H1 (cell line): ENCODE measurements at regions not wholly inside any gene's neighbourhood (a gene's known extent, or its start where the extent isn't known, plus 50 kb on each side); places are given as distances from the start of the nearest gene placed in this dataset.

Source experiments
- BCL11A ChIP-seq, 2 experiments: IDR thresholded peaks; one replicate each; pipeline ENCODE4 v1.6.1; 2011; ENCODE audit warnings: low read depth in 2 of 2, low read length in 2 of 2, mild to moderate bottlenecking in 2 of 2
- CEBPB ChIP-seq: IDR thresholded peaks from 2 replicates; pipeline ENCODE4 v1.6.1; 2012; ENCODE audit warnings: low read depth, low read length
- CREB1 ChIP-seq: IDR thresholded peaks from 2 replicates; pipeline ENCODE4 v1.6.1; 2012; ENCODE audit warnings: inconsistent platforms
- MAFK ChIP-seq: IDR thresholded peaks from 2 replicates; pipeline ENCODE4 v1.6.1; 2012; ENCODE audit warnings: low read depth, mild to moderate bottlenecking, improper control_type of control experiment, low read length
- POLR2AphosphoS5 ChIP-seq: IDR thresholded peaks from 2 replicates; pipeline ENCODE4 v1.6.1; 2011; ENCODE audit warnings: low read depth, low read length
- SUZ12 ChIP-seq: fragments of 200-600 bp; sonication (generic); IDR thresholded peaks from 2 replicates; pipeline ENCODE4 v1.6.1; 2012; ENCODE audit warnings: mild to moderate bottlenecking, inconsistent platforms, low read length, moderate library complexity, mixed read lengths
- TBP ChIP-seq: IDR thresholded peaks from 2 replicates; pipeline ENCODE4 v1.6.1; 2011; ENCODE audit warnings: low read depth, low read length, improper control_type of control experiment
- TEAD4 ChIP-seq: IDR thresholded peaks from 2 replicates; pipeline ENCODE4 v1.6.1; 2012; ENCODE audit warnings: low read depth, low read length, inconsistent platforms, mixed read lengths
- TF ChIP-seq, protein P1 (sequence below): IDR thresholded peaks from 2 replicates; pipeline ENCODE4 v1.6.1; 2011; ENCODE audit warnings: low read depth, mild to moderate bottlenecking, low read length; ENCODE audit not compliant: insufficient read depth
- TF ChIP-seq, protein P2 (sequence below): IDR thresholded peaks from 2 replicates; pipeline ENCODE4 v1.6.1; 2012; ENCODE audit warnings: inconsistent platforms

DNA sequence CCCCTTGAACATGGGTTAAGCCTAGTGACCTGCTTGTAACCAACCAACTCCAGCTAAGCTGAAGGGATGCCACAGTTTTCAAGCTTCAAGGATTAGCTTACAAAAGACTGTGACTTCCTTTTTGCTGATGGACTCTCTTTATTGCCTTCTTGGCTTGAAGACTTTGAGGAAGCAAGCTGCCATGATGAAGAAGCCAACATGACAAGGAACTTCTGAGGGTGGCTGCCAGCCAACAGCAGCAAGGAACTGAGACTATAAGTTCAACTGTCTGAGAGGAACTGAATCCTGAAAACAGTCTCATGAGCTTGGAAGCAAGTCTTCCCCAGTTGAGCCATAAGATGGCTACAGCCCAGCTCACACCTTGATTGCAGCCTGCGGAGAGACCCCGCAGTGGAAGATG, 116.1 kb upstream of the TAF11L2 start (continued):
- TF ChIP-seq, protein P1, sequence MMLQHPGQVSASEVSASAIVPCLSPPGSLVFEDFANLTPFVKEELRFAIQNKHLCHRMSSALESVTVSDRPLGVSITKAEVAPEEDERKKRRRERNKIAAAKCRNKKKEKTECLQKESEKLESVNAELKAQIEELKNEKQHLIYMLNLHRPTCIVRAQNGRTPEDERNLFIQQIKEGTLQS, result no peak
- TF ChIP-seq TEAD4 (no peak), CEBPB (no peak), SUZ12 (no peak), BCL11A (IDR thresholded peaks at IDR 0.05; ENCODE audit: low read depth in 2 of 2, low read length in 2 of 2) (no peak), POLR2AphosphoS5 (no peak), CREB1 (no peak), MAFK (no peak), TBP (no peak)
- TF ChIP-seq, protein P2, sequence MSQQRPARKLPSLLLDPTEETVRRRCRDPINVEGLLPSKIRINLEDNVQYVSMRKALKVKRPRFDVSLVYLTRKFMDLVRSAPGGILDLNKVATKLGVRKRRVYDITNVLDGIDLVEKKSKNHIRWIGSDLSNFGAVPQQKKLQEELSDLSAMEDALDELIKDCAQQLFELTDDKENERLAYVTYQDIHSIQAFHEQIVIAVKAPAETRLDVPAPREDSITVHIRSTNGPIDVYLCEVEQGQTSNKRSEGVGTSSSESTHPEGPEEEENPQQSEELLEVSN, result no peak
